Heart left ventricle (tissue), 16 donors: ENCODE measurements at regions not wholly inside any gene's neighbourhood (a gene's known extent, or its start where the extent isn't known, plus 50 kb on each side); places are given as distances from the start of the nearest gene placed in this dataset.
A peak's percentile ranks its signal among the peaks of the same experiment; 100 is the strongest.

Experiments used
- ATAC-seq, 4 donors: fragments of 200-7000 bp; cut with Tn5 transposase; one replicate each; pipeline ENCODE4 v1.9.1; 2020 to 2022; ENCODE audit warnings: moderate library complexity in 4 of 4, mild to moderate bottlenecking in 3 of 4, moderate number of reproducible peaks in 1 of 4
- DNase-seq, 5 donors: peaks; one replicate each; pipeline ENCODE4 v3.0.0-alpha.2; 2020
- H3K27ac ChIP-seq, 12 donors: fragments of 200-600 bp; sonication (generic) in 4 of 12; one replicate each; pipeline versions ENCODE4 v1.5.0 to v1.8.0; 2016 to 2022; ENCODE audit warnings: mild to moderate bottlenecking in 2 of 12
- H3K27me3 ChIP-seq, 9 donors: fragments of 200-600 bp; sonication (generic) in 2 of 9; one replicate each; pipeline versions ENCODE4 v1.5.1 to v1.8.0; 2016 to 2022; ENCODE audit warnings: mild to moderate bottlenecking in 3 of 9
- H3K36me3 ChIP-seq, 9 donors: fragments of 200-600 bp; sonication (generic) in 2 of 9; one replicate each; pipeline versions ENCODE4 v1.5.0 to v1.8.0; 2018 to 2022; ENCODE audit warnings: mild to moderate bottlenecking in 2 of 9
- H3K4me1 ChIP-seq, 12 donors: fragments of 200-600 bp; sonication (generic) in 4 of 12; one replicate each; pipeline versions ENCODE4 v1.5.0 to v1.8.0; 2016 to 2022; ENCODE audit warnings: mild to moderate bottlenecking in 3 of 12
- H3K4me3 ChIP-seq, 12 donors: fragments of 200-600 bp; sonication (generic) in 4 of 12; one replicate each; pipeline versions ENCODE4 v1.5.0 to v1.8.0; 2017 to 2022; ENCODE audit warnings: mild to moderate bottlenecking in 9 of 12, moderate library complexity in 4 of 12
- H3K9me3 ChIP-seq, 12 donors: fragments of 200-600 bp; sonication (generic) in 4 of 12; one replicate each; pipeline versions ENCODE4 v1.5.0 to v1.8.0; 2016 to 2022; ENCODE audit warnings: mild to moderate bottlenecking in 1 of 12
- POLR2A ChIP-seq, 2 donors: fragments of 450-650 bp; IDR thresholded peaks; one replicate each; pipeline ENCODE4 v1.6.1; 2017; ENCODE audit warnings: antibody characterized with exemption in 2 of 2, mild to moderate bottlenecking in 2 of 2, moderate library complexity in 2 of 2
- WGBS, 4 donors: extraction: QIAGEN DNeasy Blood & Tissue Kit in 2 of 4; methylation state at CpG; one replicate each; pipeline versions ENCODE4 v1.1.5 to v1.1.7; 2013 to 2018; 5-methylcytosine and 5-hydroxymethylcytosine counted together
- intact Hi-C, 10 donors: fragments of 100-400 bp; cut with DNase I; formaldehyde crosslinking; loops; one replicate each; pipeline versions ENCODE4 v1.11.1 to v1.14.2; 2022
- TF ChIP-seq, protein P1 (sequence below), 12 donors: fragments of 200-600 bp; sonication (generic) in 4 of 12; IDR thresholded peaks; one replicate each; pipeline versions ENCODE4 v1.5.0 to v1.8.0; 2018 to 2022; ENCODE audit warnings: antibody characterized with exemption in 12 of 12, mild to moderate bottlenecking in 5 of 12
- donor health status: ischemic (EF 13 %, LVEDD 7.1; RV severe dilation, severe dysfunction).
- donor health status: healthy with polysubstance abuse.
- donor health status: DM: no; HTN: yes; CAD: no.
- donor health status: DM: no; HTN: no; CAD: no.
- donor health status: ischemic (EF 25% LVEDD 6.9; RV normal size, moderate dysfunction).
- donor health status: ischemic (EF 25% LVEDD 5.7; RV mildly dilated, moderate dysfunction).
- donor health status: healthy.
- donor health status: DM: yes; HTN: yes; CAD: no.
- donor health status: ischemic (EF 35%, LVEDD 5.7; RV mildly dilated, moderate dysfunction).
- donor health status: nonischemic (EF 11% LVEDD 7.7; RV severe dilation, severe dysfunction).
- donor health status: DM: yes; HTN: yes; CAD: no.
- donor health status: PGD.
- donor health status: ischemic (EF 29% LVEDD 5.4; RV normal size, mild dysfunction).
- donor health status: nonischemic (EF 23%, LVEDD 6.1; RV moderate dilation, normal function).

- no peaks in the 10 kb centered on the region for H3K27me3 ChIP-seq
- 86 to 89% (median 88%) methylated on average over 6 of the region's 6 CpGs for WGBS, 4 donors
- DNase-seq (no peak), ATAC-seq (no peak)
- H3K9me3 ChIP-seq, result no peaks in the 10 kb centered on the region
- no peak overlapping the region for H3K4me3 ChIP-seq
- no peak overlapping the region for H3K27ac ChIP-seq
- intact Hi-C loops, result loop anchor here in 1 of 10 donors (5.0 kb wide), 1 partner anchor 186 kb away; no protein-coding TSS in a partner anchor
- TF ChIP-seq POLR2A (IDR thresholded peaks at IDR 0.05), result no peak
- TF ChIP-seq, protein P1, sequence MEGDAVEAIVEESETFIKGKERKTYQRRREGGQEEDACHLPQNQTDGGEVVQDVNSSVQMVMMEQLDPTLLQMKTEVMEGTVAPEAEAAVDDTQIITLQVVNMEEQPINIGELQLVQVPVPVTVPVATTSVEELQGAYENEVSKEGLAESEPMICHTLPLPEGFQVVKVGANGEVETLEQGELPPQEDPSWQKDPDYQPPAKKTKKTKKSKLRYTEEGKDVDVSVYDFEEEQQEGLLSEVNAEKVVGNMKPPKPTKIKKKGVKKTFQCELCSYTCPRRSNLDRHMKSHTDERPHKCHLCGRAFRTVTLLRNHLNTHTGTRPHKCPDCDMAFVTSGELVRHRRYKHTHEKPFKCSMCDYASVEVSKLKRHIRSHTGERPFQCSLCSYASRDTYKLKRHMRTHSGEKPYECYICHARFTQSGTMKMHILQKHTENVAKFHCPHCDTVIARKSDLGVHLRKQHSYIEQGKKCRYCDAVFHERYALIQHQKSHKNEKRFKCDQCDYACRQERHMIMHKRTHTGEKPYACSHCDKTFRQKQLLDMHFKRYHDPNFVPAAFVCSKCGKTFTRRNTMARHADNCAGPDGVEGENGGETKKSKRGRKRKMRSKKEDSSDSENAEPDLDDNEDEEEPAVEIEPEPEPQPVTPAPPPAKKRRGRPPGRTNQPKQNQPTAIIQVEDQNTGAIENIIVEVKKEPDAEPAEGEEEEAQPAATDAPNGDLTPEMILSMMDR (IDR thresholded peaks at IDR 0.05), result no peak
- peaks cover 8 to 56% (median 27%) of the 10 kb centered on the region in 12 donors for H3K4me1 ChIP-seq
- H3K36me3 ChIP-seq, result no peaks in the 10 kb centered on the region
These were observed 167.5 kb upstream of the IL12A start for GRCh38 chr3:159821110-159821509.

DNA sequence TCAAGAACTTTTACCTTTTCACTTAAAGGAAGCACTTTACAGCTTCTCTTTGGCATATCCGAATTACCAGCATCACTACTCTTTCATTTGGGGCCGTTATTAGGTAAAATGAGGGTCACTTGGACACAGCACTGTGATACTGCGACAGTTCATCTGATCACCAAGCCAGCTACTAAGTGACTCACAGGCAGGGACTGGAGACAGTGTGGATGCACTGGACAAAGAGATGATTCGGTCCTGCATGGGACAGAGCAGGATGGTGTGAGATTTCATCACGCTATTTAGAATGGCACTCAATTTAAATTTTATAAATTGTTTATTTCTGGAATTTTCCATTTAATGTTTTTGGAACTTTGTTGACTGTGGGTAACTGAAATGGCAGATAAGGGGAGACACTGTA lies 166.9 kb upstream of the IL12A start:
- WGBS, 4 donors, result 94 to 96% (median 95%) methylated on average over 5 of the region's 5 CpGs
- DNase-seq (no peak), ATAC-seq (no peak)
- TF ChIP-seq, protein P1 (IDR thresholded peaks at IDR 0.05), result no peak
- no peak for TF ChIP-seq POLR2A (IDR thresholded peaks at IDR 0.05)
- H3K36me3 ChIP-seq, result no peaks in the 10 kb centered on the region
- no peaks in the 10 kb centered on the region for H3K27me3 ChIP-seq
- no peaks in the 10 kb centered on the region for H3K9me3 ChIP-seq
- intact Hi-C loops, result loop anchor here in 1 of 10 donors (5.0 kb wide), 1 partner anchor 186 kb away; no protein-coding TSS in a partner anchor
- peaks cover 8 to 54% (median 27%) of the 10 kb centered on the region in 12 donors for H3K4me1 ChIP-seq
- no peak overlapping the region for H3K27ac ChIP-seq
- H3K4me3 ChIP-seq, result no peak overlapping the region

GRCh38 chr3:159823780-159824179 lies 164.9 kb upstream of the IL12A start:
- intact Hi-C loops, result loop anchor here in 2 of 10 donors (2.0 to 5.0 kb wide), 2 partner anchors 61 to 184 kb away; no protein-coding TSS in a partner anchor

DNA sequence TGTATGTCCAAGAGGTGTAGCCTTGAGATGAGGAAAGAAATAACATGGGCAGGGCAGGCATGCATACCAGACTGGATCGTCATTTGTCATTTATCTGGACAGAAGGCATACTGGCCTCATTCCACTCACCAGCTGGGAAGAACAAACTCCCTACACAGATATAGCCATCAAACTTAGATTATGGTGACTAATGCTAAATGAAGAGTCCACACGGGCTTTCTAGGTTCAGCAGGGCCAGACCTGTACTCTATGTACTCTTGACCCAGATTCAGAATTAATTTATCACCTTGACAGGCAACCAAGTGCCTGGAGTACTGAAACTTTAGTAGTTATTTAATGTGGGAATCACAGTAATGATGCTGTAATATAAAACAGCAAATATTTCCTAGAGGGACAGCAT lies 164.3 kb upstream of the IL12A start:
- no peaks in the 10 kb centered on the region for H3K9me3 ChIP-seq
- intact Hi-C loops, result loop anchor here in 2 of 10 donors (2.0 to 5.0 kb wide), 2 partner anchors 60 to 183 kb away; no protein-coding TSS in a partner anchor
- H3K27me3 ChIP-seq, result no peaks in the 10 kb centered on the region
- no peak for TF ChIP-seq POLR2A (IDR thresholded peaks at IDR 0.05)
- TF ChIP-seq, protein P1 (IDR thresholded peaks at IDR 0.05), result no peak
- 8 to 24% (median 13%) methylated on average over 2 of the region's 2 CpGs for WGBS, 4 donors
- H3K27ac ChIP-seq, result peak overlapping the region in 7 of 12 donors; percentile 9 to 50 (median 21)
- peaks cover 4 to 41% (median 25%) of the 10 kb centered on the region in 12 donors for H3K4me1 ChIP-seq
- ATAC-seq (peak; percentile 76 to 95 (median 91)), DNase-seq (peak in 2 of 5 donors; percentile 30 to 63)
- H3K36me3 ChIP-seq, result no peaks in the 10 kb centered on the region
- no peak overlapping the region for H3K4me3 ChIP-seq

More at GRCh38 chr3:159823780-159824179, 164.9 kb upstream of the IL12A start:
- Histone ChIP-seq H3K27me3 (no peaks in the 10 kb centered on the region), H3K9me3 (no peaks in the 10 kb centered on the region), H3K27ac (peak overlapping the region in 3 of 12 donors; percentile 21 to 50 (median 44)), H3K4me1 (peaks cover 4 to 41% (median 22%) of the 10 kb centered on the region in 12 donors), H3K36me3 (no peaks in the 10 kb centered on the region), H3K4me3 (no peak overlapping the region)
- WGBS, 4 donors, result 86 to 94% (median 90%) methylated on average over 3 of the region's 3 CpGs
- ATAC-seq (no peak), DNase-seq (no peak)
- no peak for TF ChIP-seq POLR2A (IDR thresholded peaks at IDR 0.05)
- TF ChIP-seq, protein P1 (IDR thresholded peaks at IDR 0.05), result no peak
